ENCODE measurements at regions not wholly inside any gene's neighbourhood (a gene's known extent, or its start where the extent isn't known, plus 50 kb on each side); places are given as distances from the start of the nearest gene placed in this dataset.
"Not testable (repeated sequence)": the region's sequence is repeated elsewhere in the genome, so short reads cannot be mapped to it uniquely, and the experiment has no call there.

- peak; percentile 63 for DNase-seq (ENCODE audit: extremely low read depth, low read depth)
- TF ChIP-seq, protein P1, sequence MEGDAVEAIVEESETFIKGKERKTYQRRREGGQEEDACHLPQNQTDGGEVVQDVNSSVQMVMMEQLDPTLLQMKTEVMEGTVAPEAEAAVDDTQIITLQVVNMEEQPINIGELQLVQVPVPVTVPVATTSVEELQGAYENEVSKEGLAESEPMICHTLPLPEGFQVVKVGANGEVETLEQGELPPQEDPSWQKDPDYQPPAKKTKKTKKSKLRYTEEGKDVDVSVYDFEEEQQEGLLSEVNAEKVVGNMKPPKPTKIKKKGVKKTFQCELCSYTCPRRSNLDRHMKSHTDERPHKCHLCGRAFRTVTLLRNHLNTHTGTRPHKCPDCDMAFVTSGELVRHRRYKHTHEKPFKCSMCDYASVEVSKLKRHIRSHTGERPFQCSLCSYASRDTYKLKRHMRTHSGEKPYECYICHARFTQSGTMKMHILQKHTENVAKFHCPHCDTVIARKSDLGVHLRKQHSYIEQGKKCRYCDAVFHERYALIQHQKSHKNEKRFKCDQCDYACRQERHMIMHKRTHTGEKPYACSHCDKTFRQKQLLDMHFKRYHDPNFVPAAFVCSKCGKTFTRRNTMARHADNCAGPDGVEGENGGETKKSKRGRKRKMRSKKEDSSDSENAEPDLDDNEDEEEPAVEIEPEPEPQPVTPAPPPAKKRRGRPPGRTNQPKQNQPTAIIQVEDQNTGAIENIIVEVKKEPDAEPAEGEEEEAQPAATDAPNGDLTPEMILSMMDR (IDR thresholded peaks at IDR 0.05; ENCODE audit: low read depth, low read length), result peak; percentile 64
Measured at GRCh38 chrX:155819966-155820491, 61.1 kb upstream of the VAMP7 start.

DNA sequence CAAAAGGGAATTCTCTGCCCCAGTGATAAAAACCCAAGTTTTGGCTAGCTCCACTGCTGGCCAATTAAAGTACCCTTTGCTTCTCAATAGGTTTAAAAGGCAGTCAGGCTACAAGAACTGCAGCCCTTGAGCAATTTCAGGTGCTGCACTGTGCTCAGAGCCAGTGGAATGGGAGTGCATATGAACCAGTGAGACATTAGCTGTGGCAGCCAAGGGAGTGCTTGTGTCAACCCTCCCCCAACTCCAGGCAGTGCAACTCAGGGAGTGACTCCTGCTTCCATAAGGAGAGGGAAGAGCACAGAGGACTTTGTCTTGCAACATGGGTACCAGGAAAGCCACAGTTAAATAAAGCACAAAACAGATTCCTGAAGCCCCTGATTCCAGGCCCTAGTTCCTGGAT, 61.6 kb upstream of the VAMP7 start:
- TF ChIP-seq, protein P1 (IDR thresholded peaks at IDR 0.05; ENCODE audit: low read depth, low read length), result no peak
- DNase-seq (ENCODE audit: extremely low read depth, low read depth), result no peak

GRCh38 chrX:155814391-155814790, 66.8 kb upstream of the VAMP7 start:
- not testable (repeated sequence) for DNase-seq (ENCODE audit: extremely low read depth, low read depth)

GRCh38 chrX:155779831-155780230, 101.3 kb upstream of the VAMP7 start:
- TF ChIP-seq, protein P1 (IDR thresholded peaks at IDR 0.05; ENCODE audit: low read depth, low read length), result no peak
- no peak for DNase-seq (ENCODE audit: extremely low read depth, low read depth)

GRCh38 chrX:155778844-155779553, 102.1 kb upstream of the VAMP7 start:
- no peak for DNase-seq (ENCODE audit: extremely low read depth, low read depth)
- TF ChIP-seq, protein P1 (IDR thresholded peaks at IDR 0.05; ENCODE audit: low read depth, low read length), result no peak

DNA sequence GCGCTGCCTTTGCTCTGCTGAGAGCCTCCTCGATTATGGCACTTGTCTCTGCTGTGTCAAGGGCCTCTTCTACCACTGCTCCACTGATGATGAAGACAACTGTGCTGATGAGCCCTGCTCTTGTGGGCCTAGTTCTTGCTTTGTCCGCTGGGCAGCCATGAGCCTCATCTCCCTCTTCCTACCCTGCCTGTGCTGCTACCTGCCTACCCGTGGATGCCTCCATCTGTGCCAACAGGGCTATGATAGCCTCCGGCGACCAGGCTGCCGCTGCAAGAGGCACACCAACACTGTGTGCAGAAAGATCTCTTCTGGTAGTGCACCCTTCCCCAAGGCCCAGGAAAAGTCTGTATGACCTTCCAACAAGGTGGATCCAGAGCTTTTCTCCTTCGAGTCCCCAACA, 106.8 kb upstream of the VAMP7 start:
- no peak for DNase-seq (ENCODE audit: extremely low read depth, low read depth)
- TF ChIP-seq, protein P1 (IDR thresholded peaks at IDR 0.05; ENCODE audit: low read depth, low read length), result no peak

GRCh38 chrX:155767876-155768769, 113.0 kb upstream of the VAMP7 start:
- no peak for DNase-seq (ENCODE audit: extremely low read depth, low read depth)

More at GRCh38 chrX:155767876-155768769, 113.0 kb upstream of the VAMP7 start:
- TF ChIP-seq, protein P1 (IDR thresholded peaks at IDR 0.05; ENCODE audit: low read depth, low read length), result no peak
